SH-SY5Y (cell line): ENCODE measurements at regions not wholly inside any gene's neighbourhood (a gene's known extent, or its start where the extent isn't known, plus 50 kb on each side); places are given as distances from the start of the nearest gene placed in this dataset.

Source experiments
- GATA2 ChIP-seq: IDR thresholded peaks from 2 replicates; pipeline ENCODE4 v1.6.1; 2011; ENCODE audit warnings: mild to moderate bottlenecking, low read depth, low read length
- GATA3 ChIP-seq: IDR thresholded peaks from 2 replicates; pipeline ENCODE4 v1.6.1; 2011; ENCODE audit warnings: low read depth, mild to moderate bottlenecking, low read length, moderate library complexity

- TF ChIP-seq GATA2 (no peak), GATA3 (no peak)
Measured at GRCh38 chr9:119052339-119053030, 316.8 kb downstream of the BRINP1 start.
